HepG2 (cell line): ENCODE measurements at regions not wholly inside any gene's neighbourhood (a gene's known extent, or its start where the extent isn't known, plus 50 kb on each side); places are given as distances from the start of the nearest gene placed in this dataset.

Experiments used
- FOSL2 ChIP-seq: sonication (generic); formaldehyde crosslinking; IDR thresholded peaks from 2 replicates; pipeline ENCODE4 v1.4.0; 2020; ENCODE audit warnings: missing genetic modification reagents
- NR2F1 ChIP-seq, 2 experiments: fragments of 450-650 bp in 1 of 2; formaldehyde crosslinking in 1 of 2; IDR thresholded peaks; 2 replicates each; pipeline versions ENCODE4 v1.5.0 to v1.6.1; 2016 to 2020; ENCODE audit warnings: mild to moderate bottlenecking in 1 of 2, missing compliant biosample characterization in 1 of 2, missing genetic modification reagents in 1 of 2, moderate library complexity in 1 of 2
- SMAD3 ChIP-seq: sonication (generic); formaldehyde crosslinking; IDR thresholded peaks from 2 replicates; pipeline ENCODE4 v1.4.0; 2020; ENCODE audit warnings: missing genetic modification reagents
- SNAPC4 ChIP-seq: sonication (generic); formaldehyde crosslinking; IDR thresholded peaks from 2 replicates; pipeline ENCODE4 v1.4.0; 2020; ENCODE audit warnings: mild to moderate bottlenecking, missing genetic modification reagents
- XRCC5 ChIP-seq: fragments of 200-400 bp; formaldehyde crosslinking; optimal IDR thresholded peaks from 2 replicates; pipeline ENCODE3; 2017; ENCODE audit warnings: mild to moderate bottlenecking, low read length
- YEATS4 ChIP-seq: sonication (generic); formaldehyde crosslinking; IDR thresholded peaks from 2 replicates; pipeline ENCODE4 v1.4.0; 2020; ENCODE audit warnings: missing genetic modification reagents, borderline replicate concordance
- ZBTB14 ChIP-seq: sonication (generic); formaldehyde crosslinking; IDR thresholded peaks from 2 replicates; pipeline ENCODE4 v1.4.0; 2020; ENCODE audit warnings: missing genetic modification reagents
- ZMYM2 ChIP-seq: sonication (generic); formaldehyde crosslinking; IDR thresholded peaks from 2 replicates; pipeline ENCODE4 v1.8.0; 2022; ENCODE audit warnings: mild to moderate bottlenecking, missing genetic modification reagents
- ZNF567 ChIP-seq: sonication (generic); formaldehyde crosslinking; IDR thresholded peaks from 2 replicates; pipeline ENCODE4 v1.8.1; 2023; ENCODE audit warnings: mild to moderate bottlenecking, missing genetic modification reagents, borderline replicate concordance
- ZNF597 ChIP-seq: sonication (generic); formaldehyde crosslinking; IDR thresholded peaks from 2 replicates; pipeline ENCODE4 v1.5.0; 2020; ENCODE audit warnings: missing genetic modification reagents
- ZNF75D ChIP-seq: sonication (generic); formaldehyde crosslinking; IDR thresholded peaks from 2 replicates; pipeline ENCODE4 v1.8.1; 2023; ENCODE audit warnings: missing genetic modification reagents, mild to moderate bottlenecking, borderline replicate concordance
- ZNF772 ChIP-seq: sonication (generic); formaldehyde crosslinking; IDR thresholded peaks from 2 replicates; pipeline ENCODE4 v1.5.0; 2020; ENCODE audit warnings: mild to moderate bottlenecking, missing genetic modification reagents
- TF ChIP-seq, protein P1 (sequence below): sonication (generic); formaldehyde crosslinking; IDR thresholded peaks from 2 replicates; pipeline ENCODE4 v1.4.0; 2020; ENCODE audit warnings: mild to moderate bottlenecking, missing genetic modification reagents

DNA sequence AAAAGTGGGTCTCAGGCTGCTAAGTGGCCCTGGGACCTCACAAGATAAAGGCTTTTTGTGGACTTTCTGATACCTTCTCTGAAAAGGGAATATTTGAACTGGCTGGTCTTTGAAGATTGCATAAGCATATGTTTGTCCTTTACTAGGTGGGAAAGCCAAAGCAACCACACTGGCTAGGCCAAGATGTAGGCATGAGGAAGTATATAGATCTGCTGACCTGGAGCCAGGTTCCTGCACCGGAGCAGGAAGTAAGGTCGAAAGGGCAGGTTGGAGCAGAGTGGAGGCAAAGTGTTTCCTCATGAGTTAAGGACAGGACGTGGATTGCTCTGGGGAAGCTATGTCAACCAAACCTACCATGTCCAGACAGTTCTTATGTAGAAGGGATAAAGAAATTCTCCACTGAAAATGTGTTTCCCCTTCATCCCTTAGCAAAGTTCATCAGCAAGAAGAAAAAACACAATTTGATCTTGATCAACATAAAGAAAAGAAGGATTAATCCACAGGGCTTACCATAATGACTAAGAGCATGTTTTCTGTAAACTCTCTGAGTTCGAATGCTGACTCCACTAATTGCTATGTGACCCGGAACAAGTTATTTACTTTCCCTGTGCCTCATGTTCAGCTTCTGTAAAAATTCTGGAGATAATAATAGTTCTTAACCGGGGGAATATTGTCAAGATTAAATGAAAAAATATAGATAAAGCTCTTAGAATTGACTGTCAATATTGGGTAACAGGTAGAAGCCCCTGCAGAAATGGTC is 156.1 kb upstream of the SRD5A2 start (continued):
- no peak for TF ChIP-seq SNAPC4 (CRISPR knock-in tag)
- no peak for TF ChIP-seq ZNF597 (CRISPR knock-in tag)
- peak; percentile 64 to 85 for TF ChIP-seq NR2F1 (CRISPR knock-in tag; IDR thresholded peaks at IDR 0.05)
- no peak for TF ChIP-seq ZMYM2 (CRISPR knock-in tag)
- TF ChIP-seq, protein P1, sequence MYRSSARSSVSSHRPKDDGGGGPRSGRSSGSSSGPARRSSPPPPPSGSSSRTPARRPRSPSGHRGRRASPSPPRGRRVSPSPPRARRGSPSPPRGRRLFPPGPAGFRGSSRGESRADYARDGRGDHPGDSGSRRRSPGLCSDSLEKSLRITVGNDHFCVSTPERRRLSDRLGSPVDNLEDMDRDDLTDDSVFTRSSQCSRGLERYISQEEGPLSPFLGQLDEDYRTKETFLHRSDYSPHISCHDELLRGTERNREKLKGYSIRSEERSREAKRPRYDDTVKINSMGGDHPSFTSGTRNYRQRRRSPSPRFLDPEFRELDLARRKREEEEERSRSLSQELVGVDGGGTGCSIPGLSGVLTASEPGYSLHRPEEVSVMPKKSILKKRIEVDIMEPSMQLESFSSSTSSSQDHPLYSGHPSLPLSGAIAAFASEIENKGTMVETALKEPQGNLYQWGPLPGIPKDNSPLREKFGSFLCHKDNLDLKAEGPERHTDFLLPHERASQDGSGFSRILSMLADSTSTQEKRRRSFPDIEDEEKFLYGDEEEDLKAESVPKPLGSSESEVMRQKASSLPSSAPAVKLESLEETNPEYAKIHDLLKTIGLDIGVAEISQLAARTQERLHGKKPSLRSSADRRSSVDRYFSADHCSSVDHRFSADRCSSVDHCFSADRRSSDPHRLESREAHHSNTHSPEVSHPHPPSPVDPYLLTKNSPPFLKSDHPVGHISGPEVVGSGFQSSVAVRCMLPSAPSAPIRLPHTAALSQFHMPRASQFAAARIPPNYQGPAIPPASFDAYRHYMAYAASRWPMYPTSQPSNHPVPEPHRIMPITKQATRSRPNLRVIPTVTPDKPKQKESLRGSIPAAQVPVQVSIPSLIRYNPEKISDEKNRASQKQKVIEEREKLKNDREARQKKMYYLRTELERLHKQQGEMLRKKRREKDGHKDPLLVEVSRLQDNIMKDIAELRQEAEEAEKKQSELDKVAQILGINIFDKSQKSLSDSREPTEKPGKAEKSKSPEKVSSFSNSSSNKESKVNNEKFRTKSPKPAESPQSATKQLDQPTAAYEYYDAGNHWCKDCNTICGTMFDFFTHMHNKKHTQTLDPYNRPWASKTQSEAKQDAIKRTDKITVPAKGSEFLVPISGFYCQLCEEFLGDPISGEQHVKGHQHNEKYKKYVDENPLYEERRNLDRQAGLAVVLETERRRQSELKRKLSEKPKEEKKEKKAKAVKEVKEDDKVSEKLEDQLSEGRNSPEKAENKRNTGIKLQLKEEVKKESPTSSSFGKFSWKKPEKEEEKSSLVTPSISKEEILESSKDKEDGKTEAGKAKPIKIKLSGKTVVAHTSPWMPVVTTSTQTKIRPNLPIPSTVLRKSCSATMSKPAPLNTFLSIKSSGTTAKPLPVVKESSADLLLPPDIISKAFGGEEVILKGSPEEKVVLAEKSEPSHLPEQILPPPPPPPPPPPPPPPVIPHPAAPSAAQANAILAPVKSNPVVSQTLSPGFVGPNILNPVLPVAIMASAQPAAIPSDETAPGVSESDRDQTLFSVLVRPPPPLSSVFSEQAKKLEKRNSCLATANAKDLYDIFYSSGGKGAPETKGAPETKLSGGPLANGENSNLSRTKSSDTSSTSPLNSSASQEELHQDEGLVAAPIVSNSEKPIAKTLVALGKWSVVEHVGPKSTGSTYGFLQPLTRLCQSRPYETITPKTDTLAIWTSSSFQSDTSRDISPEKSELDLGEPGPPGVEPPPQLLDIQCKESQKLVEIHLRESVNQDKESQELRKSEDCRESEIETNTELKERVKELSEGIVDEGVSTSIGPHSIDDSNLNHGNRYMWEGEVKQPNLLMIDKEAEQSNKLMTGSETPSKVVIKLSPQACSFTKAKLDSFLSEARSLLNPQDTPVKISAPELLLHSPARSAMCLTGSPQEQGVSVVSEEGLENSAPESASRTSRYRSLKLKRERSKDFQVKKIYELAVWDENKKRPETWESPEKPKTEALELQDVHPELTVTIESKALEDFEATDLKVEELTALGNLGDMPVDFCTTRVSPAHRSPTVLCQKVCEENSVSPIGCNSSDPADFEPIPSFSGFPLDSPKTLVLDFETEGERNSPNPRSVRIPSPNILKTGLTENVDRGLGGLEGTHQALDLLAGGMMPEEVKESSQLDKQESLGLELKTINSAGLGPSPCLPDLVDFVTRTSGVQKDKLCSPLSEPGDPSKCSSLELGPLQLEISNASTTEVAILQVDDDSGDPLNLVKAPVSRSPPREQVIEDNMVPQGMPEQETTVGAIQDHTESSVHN, result no peak
- TF ChIP-seq YEATS4 (CRISPR knock-in tag), result no peak
- no peak for TF ChIP-seq ZNF772 (CRISPR knock-in tag)
- TF ChIP-seq XRCC5, result peak; percentile 60
- TF ChIP-seq FOSL2, result peak; percentile 60
- TF ChIP-seq ZNF567 (CRISPR knock-in tag), result no peak
- TF ChIP-seq SMAD3 (CRISPR knock-in tag), result 0 out of 2 replicates have a peak, but pooled peaks have one; percentile 27
- no peak for TF ChIP-seq ZNF75D (CRISPR knock-in tag)
- no peak for TF ChIP-seq ZBTB14 (CRISPR knock-in tag)
